ENCODE measurements at regions not wholly inside any gene's neighbourhood (a gene's known extent, or its start where the extent isn't known, plus 50 kb on each side); places are given as distances from the start of the nearest gene placed in this dataset.

DNA sequence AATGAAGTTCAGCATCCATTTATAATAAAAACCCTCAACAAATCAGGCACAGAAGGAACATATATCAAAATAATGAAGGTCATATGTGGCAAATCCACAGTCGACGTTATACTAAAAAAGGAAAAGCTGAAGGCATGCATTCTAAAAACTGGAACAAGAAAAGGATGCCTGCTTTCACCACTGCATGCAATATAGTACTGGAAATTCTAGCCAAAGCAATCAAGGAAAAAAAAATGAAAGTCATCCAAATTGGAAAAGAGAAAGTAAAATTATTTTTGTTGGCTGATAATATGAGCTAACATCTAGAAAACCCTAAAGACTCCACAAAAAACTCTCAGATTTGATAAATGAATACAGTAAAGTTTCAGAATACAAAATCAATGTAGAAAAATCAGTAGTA is 1123.2 kb downstream of the TBL1XR1 start:
- Histone ChIP-seq H3K9ac (ENCODE audit: control insufficient read depth, extremely low read depth, insufficient read depth, low read length) (no peak overlapping the region), H3K4me3 (ENCODE audit: control insufficient read depth in 2 of 3, extremely low read depth in 1 of 3, insufficient read depth in 2 of 3, low read depth in 1 of 3, low read length in 3 of 3) (no peak overlapping the region), H3K4me2 (ENCODE audit: control insufficient read depth, extremely low read depth, insufficient read depth, low read depth, low read length) (no peak overlapping the region), H3K27me3 (ENCODE audit: control insufficient read depth, extremely low read depth, insufficient read depth, low read length) (no peaks in the 10 kb centered on the region), H4K20me1 (ENCODE audit: control insufficient read depth, extremely low read depth, insufficient read depth, low read length) (no peaks in the 10 kb centered on the region), H2AFZ (ENCODE audit: control insufficient read depth, low read length) (no peak overlapping the region), H3K9me3 (ENCODE audit: control insufficient read depth, low read depth, low read length) (no peaks in the 10 kb centered on the region), H3K9me1 (ENCODE audit: control insufficient read depth, extremely low read depth, insufficient read depth, low read length) (no peaks in the 10 kb centered on the region), H3K4me1 (ENCODE audit: control insufficient read depth, extremely low read depth, insufficient read depth, low read length) (no peaks in the 10 kb centered on the region), H3K79me2 (ENCODE audit: control insufficient read depth, insufficient read depth, low read length) (no peaks in the 10 kb centered on the region), H3K27ac (ENCODE audit: control insufficient read depth, insufficient read depth, low read length) (no peak overlapping the region), H3K36me3 (ENCODE audit: control insufficient read depth in 2 of 2, extremely low read depth in 1 of 2, insufficient read depth in 2 of 2, low read length in 2 of 2) (no peaks in the 10 kb centered on the region)
- dilution Hi-C loops (cut with MboI; ENCODE audit: extremely low pct_ligation_motif_present, low sequenced_read_pairs), result no loop called here
- TF ChIP-seq, protein P1, sequence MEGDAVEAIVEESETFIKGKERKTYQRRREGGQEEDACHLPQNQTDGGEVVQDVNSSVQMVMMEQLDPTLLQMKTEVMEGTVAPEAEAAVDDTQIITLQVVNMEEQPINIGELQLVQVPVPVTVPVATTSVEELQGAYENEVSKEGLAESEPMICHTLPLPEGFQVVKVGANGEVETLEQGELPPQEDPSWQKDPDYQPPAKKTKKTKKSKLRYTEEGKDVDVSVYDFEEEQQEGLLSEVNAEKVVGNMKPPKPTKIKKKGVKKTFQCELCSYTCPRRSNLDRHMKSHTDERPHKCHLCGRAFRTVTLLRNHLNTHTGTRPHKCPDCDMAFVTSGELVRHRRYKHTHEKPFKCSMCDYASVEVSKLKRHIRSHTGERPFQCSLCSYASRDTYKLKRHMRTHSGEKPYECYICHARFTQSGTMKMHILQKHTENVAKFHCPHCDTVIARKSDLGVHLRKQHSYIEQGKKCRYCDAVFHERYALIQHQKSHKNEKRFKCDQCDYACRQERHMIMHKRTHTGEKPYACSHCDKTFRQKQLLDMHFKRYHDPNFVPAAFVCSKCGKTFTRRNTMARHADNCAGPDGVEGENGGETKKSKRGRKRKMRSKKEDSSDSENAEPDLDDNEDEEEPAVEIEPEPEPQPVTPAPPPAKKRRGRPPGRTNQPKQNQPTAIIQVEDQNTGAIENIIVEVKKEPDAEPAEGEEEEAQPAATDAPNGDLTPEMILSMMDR (optimal IDR thresholded peaks at IDR 0.05 in 1 of 3, IDR thresholded peaks at IDR 0.05 in 1 of 3, conservative IDR thresholded peaks at IDR 0.05 in 1 of 3; ENCODE audit: extremely low read depth in 1 of 3, insufficient read depth in 2 of 3, low read length in 3 of 3), result no peak
- no peak for TF ChIP-seq EZH2 (IDR thresholded peaks at IDR 0.05; ENCODE audit: low read length)
- DNase-seq (ENCODE audit: low read depth, low spot score), result no peak
- no peak for FAIRE-seq

DNA sequence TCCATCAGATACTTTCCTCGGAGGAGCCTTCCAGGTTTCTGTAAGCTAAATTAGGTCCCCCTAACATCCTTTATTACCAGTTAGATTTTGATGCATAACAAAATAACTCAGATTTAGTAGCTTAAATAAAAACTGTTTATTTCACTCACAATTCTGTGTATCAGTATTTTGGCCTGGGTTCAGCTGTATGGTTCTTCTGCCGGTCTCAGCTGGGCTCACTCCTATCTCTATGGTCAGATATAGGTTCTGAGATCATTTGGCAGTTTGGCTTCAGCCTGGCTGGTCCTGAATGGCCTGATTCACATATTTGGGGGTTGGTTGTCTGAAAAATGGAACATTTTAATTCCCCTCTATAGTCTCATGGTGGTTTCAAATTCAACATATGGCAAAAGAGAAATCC is 1125.3 kb downstream of the TBL1XR1 start:
- no peaks in the 10 kb centered on the region for H3K27me3 ChIP-seq (ENCODE audit: control insufficient read depth, extremely low read depth, insufficient read depth, low read length)
- no peak overlapping the region for H3K9ac ChIP-seq (ENCODE audit: control insufficient read depth, extremely low read depth, insufficient read depth, low read length)
- no peaks in the 10 kb centered on the region for H4K20me1 ChIP-seq (ENCODE audit: control insufficient read depth, extremely low read depth, insufficient read depth, low read length)
- TF ChIP-seq, protein P1 (optimal IDR thresholded peaks at IDR 0.05 in 1 of 3, IDR thresholded peaks at IDR 0.05 in 1 of 3, conservative IDR thresholded peaks at IDR 0.05 in 1 of 3; ENCODE audit: extremely low read depth in 1 of 3, insufficient read depth in 2 of 3, low read length in 3 of 3), result no peak
- TF ChIP-seq EZH2 (IDR thresholded peaks at IDR 0.05; ENCODE audit: low read length), result no peak
- no peak for DNase-seq (ENCODE audit: low read depth, low spot score)
- dilution Hi-C loops (cut with MboI; ENCODE audit: extremely low pct_ligation_motif_present, low sequenced_read_pairs), result no loop called here
- no peak overlapping the region for H3K4me3 ChIP-seq (ENCODE audit: control insufficient read depth in 2 of 3, extremely low read depth in 1 of 3, insufficient read depth in 2 of 3, low read depth in 1 of 3, low read length in 3 of 3)
- no peaks in the 10 kb centered on the region for H3K79me2 ChIP-seq (ENCODE audit: control insufficient read depth, insufficient read depth, low read length)
- no peaks in the 10 kb centered on the region for H3K9me3 ChIP-seq (ENCODE audit: control insufficient read depth, low read depth, low read length)
- no peaks in the 10 kb centered on the region for H3K36me3 ChIP-seq (ENCODE audit: control insufficient read depth in 2 of 2, extremely low read depth in 1 of 2, insufficient read depth in 2 of 2, low read length in 2 of 2)
- FAIRE-seq, result no peak
- no peak overlapping the region for H2AFZ ChIP-seq (ENCODE audit: control insufficient read depth, low read length)
- no peak overlapping the region for H3K4me2 ChIP-seq (ENCODE audit: control insufficient read depth, extremely low read depth, insufficient read depth, low read depth, low read length)
- H3K9me1 ChIP-seq (ENCODE audit: control insufficient read depth, extremely low read depth, insufficient read depth, low read length), result no peaks in the 10 kb centered on the region
- H3K4me1 ChIP-seq (ENCODE audit: control insufficient read depth, extremely low read depth, insufficient read depth, low read length), result no peaks in the 10 kb centered on the region
- H3K27ac ChIP-seq (ENCODE audit: control insufficient read depth, insufficient read depth, low read length), result no peak overlapping the region
